NCI-H510A (cell line): ENCODE measurements at regions not wholly inside any gene's neighbourhood (a gene's known extent, or its start where the extent isn't known, plus 50 kb on each side); places are given as distances from the start of the nearest gene placed in this dataset.
"Not testable (repeated sequence)": the region's sequence is repeated elsewhere in the genome, so short reads cannot be mapped to it uniquely, and the experiment has no call there.

Experiments
- DNase-seq: peaks from one replicate; lab custom pipeline; 2025; lab: John Stamatoyannopoulos, UW

GRCh38 chr5:136458481-136458880 is 93.1 kb upstream of the TRPC7 start:
- no peak for DNase-seq

GRCh38 chr5:136457390-136458013 is 92.2 kb upstream of the TRPC7 start:
- peak; percentile 6 for DNase-seq

- DNase-seq: no peak
These were observed 90.1 kb upstream of the TRPC7 start for GRCh38 chr5:136455409-136455808.

GRCh38 chr5:136453986-136454758 is 88.8 kb upstream of the TRPC7 start:
- no peak for DNase-seq

GRCh38 chr5:136453199-136453598 is 87.9 kb upstream of the TRPC7 start:
- no peak for DNase-seq

- not testable (repeated sequence) for DNase-seq
These were observed 82.2 kb upstream of the TRPC7 start for GRCh38 chr5:136447576-136447975.

GRCh38 chr5:136446565-136446964 is 81.2 kb upstream of the TRPC7 start:
- no peak for DNase-seq

GRCh38 chr5:136444099-136444498 is 78.8 kb upstream of the TRPC7 start:
- DNase-seq: not testable (repeated sequence)

- DNase-seq: no peak
These were observed 74.0 kb upstream of the TRPC7 start for GRCh38 chr5:136439367-136439766.

- no peak for DNase-seq
These were observed 70.7 kb upstream of the TRPC7 start for GRCh38 chr5:136435946-136436543.

GRCh38 chr5:136434795-136435194 is 69.5 kb upstream of the TRPC7 start:
- DNase-seq: no peak

- DNase-seq: no peak
These were observed 67.4 kb upstream of the TRPC7 start for GRCh38 chr5:136432705-136433104.

GRCh38 chr5:136430081-136430480 is 64.7 kb upstream of the TRPC7 start:
- DNase-seq: no peak

GRCh38 chr5:136427426-136427825 is 62.1 kb upstream of the TRPC7 start:
- no peak for DNase-seq

- no peak for DNase-seq
These were observed 60.6 kb upstream of the TRPC7 start for GRCh38 chr5:136425921-136426320.

GRCh38 chr5:136424835-136425584 is 59.7 kb upstream of the TRPC7 start:
- peak; percentile 45 for DNase-seq

GRCh38 chr5:136423944-136424606 is 58.7 kb upstream of the TRPC7 start:
- DNase-seq: no peak

- DNase-seq: peak; percentile 33
These were observed 55.0 kb upstream of the TRPC7 start for GRCh38 chr5:136420168-136420898.

GRCh38 chr5:136418301-136418700 is 53.0 kb upstream of the TRPC7 start:
- DNase-seq: no peak
